BLaER1 (cell line): ENCODE measurements at regions not wholly inside any gene's neighbourhood (a gene's known extent, or its start where the extent isn't known, plus 50 kb on each side); places are given as distances from the start of the nearest gene placed in this dataset.

Source experiments
- H3K27ac ChIP-seq: shearing (Covaris generic); formaldehyde crosslinking; 2 replicates; pipeline ENCODE4 v1.8.1; 2022
- H3K27me3 ChIP-seq: shearing (Covaris generic); formaldehyde crosslinking; 2 replicates; pipeline ENCODE4 v1.8.1; 2022
- H3K36me3 ChIP-seq: shearing (Covaris generic); formaldehyde crosslinking; 2 replicates; pipeline ENCODE4 v1.8.1; 2022
- H3K4me1 ChIP-seq: shearing (Covaris generic); formaldehyde crosslinking; 2 replicates; pipeline ENCODE4 v1.8.1; 2022
- H3K4me2 ChIP-seq: shearing (Covaris generic); formaldehyde crosslinking; 2 replicates; pipeline ENCODE4 v1.8.1; 2022
- H3K4me3 ChIP-seq: shearing (Covaris generic); formaldehyde crosslinking; 2 replicates; pipeline ENCODE4 v1.8.1; 2022
- H3K9ac ChIP-seq: shearing (Covaris generic); formaldehyde crosslinking; 2 replicates; pipeline ENCODE4 v1.8.1; 2022
- H3K9me3 ChIP-seq: shearing (Covaris generic); formaldehyde crosslinking; 2 replicates; pipeline ENCODE4 v1.8.1; 2022
- H4K20me1 ChIP-seq: shearing (Covaris generic); formaldehyde crosslinking; 2 replicates; pipeline ENCODE4 v1.8.1; 2022
- Cebpa-rat ChIP-seq: shearing (Covaris generic); IDR thresholded peaks from 2 replicates; pipeline ENCODE4 v1.8.1; 2022

- Histone ChIP-seq H3K36me3 (no peaks in the 10 kb centered on the region), H3K27ac (no peak overlapping the region), H4K20me1 (no peaks in the 10 kb centered on the region)
Observed at GRCh38 chr1:37125295-37125694, 91.0 kb upstream of the GRIK3 start.

DNA sequence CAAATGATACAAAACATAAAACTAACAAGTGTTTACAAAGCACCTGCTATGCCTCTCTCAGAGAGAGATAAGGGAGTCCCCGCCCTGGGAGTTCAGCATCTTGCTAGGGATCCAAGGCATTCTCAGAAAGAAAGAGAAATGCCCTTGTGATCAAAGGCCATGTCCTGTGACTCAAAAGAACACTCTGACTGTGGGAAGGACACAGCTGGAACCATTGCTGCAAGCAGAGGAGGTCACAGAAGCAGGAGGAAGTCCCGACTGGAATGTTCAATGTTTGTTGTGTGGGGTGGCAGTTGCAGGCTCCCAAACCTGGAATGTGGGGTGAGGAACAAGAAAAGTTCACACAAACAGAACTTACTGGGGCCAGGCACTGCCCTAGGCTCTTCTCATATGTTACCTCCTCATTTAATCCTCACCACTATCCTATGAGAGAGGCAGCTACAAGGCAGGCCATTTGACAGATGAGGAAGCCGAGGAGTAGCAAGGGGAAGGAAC is 93.0 kb upstream of the GRIK3 start:
- no peaks in the 10 kb centered on the region for H3K4me1 ChIP-seq
- no peaks in the 10 kb centered on the region for H4K20me1 ChIP-seq
- H3K27ac ChIP-seq, result no peak overlapping the region
- no peaks in the 10 kb centered on the region for H3K9me3 ChIP-seq
- H3K36me3 ChIP-seq, result no peaks in the 10 kb centered on the region
- no peak for TF ChIP-seq Cebpa-rat
- H3K4me2 ChIP-seq, result no peak overlapping the region
- H3K4me3 ChIP-seq, result no peak overlapping the region
- no peaks in the 10 kb centered on the region for H3K27me3 ChIP-seq
- H3K9ac ChIP-seq, result no peak overlapping the region

More at GRCh38 chr1:37125295-37125694, 91.0 kb upstream of the GRIK3 start:
- no peaks in the 10 kb centered on the region for H3K9me3 ChIP-seq
- no peak overlapping the region for H3K4me2 ChIP-seq
- no peak for TF ChIP-seq Cebpa-rat
- no peaks in the 10 kb centered on the region for H3K27me3 ChIP-seq
- no peak overlapping the region for H3K9ac ChIP-seq
- H3K4me3 ChIP-seq, result no peak overlapping the region
- no peaks in the 10 kb centered on the region for H3K4me1 ChIP-seq

GRCh38 chr1:37128091-37128490 is 93.8 kb upstream of the GRIK3 start:
- TF ChIP-seq Cebpa-rat, result no peak
- no peaks in the 10 kb centered on the region for H3K9me3 ChIP-seq
- no peaks in the 10 kb centered on the region for H3K4me1 ChIP-seq
- no peak overlapping the region for H3K4me2 ChIP-seq
- H3K27me3 ChIP-seq, result no peaks in the 10 kb centered on the region
- H3K36me3 ChIP-seq, result no peaks in the 10 kb centered on the region
- H3K4me3 ChIP-seq, result no peak overlapping the region
- H3K27ac ChIP-seq, result no peak overlapping the region
- no peaks in the 10 kb centered on the region for H4K20me1 ChIP-seq
- no peak overlapping the region for H3K9ac ChIP-seq

DNA sequence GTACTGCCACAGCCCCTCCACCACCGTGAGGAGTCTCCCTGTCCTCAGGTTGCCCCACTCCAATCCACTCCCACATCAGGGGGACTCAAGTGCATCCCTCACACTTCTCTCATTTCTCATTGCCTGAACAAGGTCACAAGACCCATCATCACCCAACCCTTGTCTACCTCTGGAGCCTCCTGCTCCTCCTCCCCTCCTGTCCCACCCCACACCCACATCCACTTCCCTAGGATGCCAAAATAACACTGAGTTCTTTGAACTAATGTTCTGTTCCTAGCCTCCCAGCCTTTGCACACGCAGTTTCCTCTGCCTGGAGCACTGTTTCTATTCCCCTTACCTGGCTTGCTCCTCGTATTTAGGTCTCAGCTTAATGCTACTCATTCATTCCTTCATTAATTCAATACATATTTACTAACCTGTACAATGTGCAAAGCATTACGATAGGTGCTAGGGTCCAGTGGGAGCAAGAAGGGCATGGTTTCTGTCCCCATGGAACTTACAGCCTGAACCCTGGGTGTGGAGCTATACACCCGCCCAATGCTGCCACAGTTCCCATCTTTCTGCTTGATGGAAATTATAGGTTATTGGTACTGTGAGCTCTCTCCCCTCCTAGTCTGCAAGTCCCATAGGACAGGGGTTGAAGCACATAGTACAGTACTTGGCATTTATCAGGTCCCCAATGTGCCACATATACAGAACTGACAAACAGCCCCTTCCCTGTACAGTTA is 96.1 kb upstream of the GRIK3 start:
- TF ChIP-seq Cebpa-rat, result no peak
- no peak overlapping the region for H3K27ac ChIP-seq
- H3K36me3 ChIP-seq, result no peaks in the 10 kb centered on the region
- H3K9me3 ChIP-seq, result no peaks in the 10 kb centered on the region
- no peak overlapping the region for H3K9ac ChIP-seq
- H3K4me1 ChIP-seq, result no peaks in the 10 kb centered on the region
- H3K4me2 ChIP-seq, result no peak overlapping the region
- H3K27me3 ChIP-seq, result no peaks in the 10 kb centered on the region
- H4K20me1 ChIP-seq, result no peaks in the 10 kb centered on the region
- no peak overlapping the region for H3K4me3 ChIP-seq

DNA sequence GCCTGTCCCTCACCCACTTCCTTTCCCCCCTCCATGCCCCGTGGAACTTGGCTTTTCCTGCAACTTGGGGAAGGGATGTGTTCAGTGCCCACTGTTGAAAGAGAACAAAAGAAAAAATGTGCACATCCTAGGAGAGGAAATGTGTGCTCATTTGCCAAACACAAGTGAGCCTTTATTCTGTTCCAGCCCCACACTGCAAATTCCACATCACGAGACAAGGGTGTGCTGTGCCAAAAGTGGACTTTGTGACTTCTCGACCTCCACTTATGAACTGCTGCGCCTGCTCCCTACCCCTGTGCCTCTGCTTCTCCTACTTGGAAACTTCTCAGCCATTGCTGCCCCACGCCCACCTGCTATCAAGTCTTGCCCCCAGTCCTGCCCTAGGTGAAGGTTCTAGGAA is 97.0 kb upstream of the GRIK3 start:
- Histone ChIP-seq H3K9ac (no peak overlapping the region), H3K36me3 (no peaks in the 10 kb centered on the region), H3K27ac (no peak overlapping the region), H3K9me3 (no peaks in the 10 kb centered on the region), H3K4me2 (no peak overlapping the region), H3K27me3 (no peaks in the 10 kb centered on the region), H4K20me1 (no peaks in the 10 kb centered on the region), H3K4me1 (no peaks in the 10 kb centered on the region), H3K4me3 (no peak overlapping the region)
- TF ChIP-seq Cebpa-rat, result no peak

GRCh38 chr1:37133276-37134145 is 99.2 kb upstream of the GRIK3 start:
- Histone ChIP-seq H3K4me2 (no peak overlapping the region), H3K4me3 (no peak overlapping the region), H4K20me1 (no peaks in the 10 kb centered on the region), H3K36me3 (no peaks in the 10 kb centered on the region), H3K27me3 (no peaks in the 10 kb centered on the region), H3K4me1 (no peaks in the 10 kb centered on the region), H3K27ac (no peak overlapping the region), H3K9ac (no peak overlapping the region), H3K9me3 (no peaks in the 10 kb centered on the region)
- TF ChIP-seq Cebpa-rat, result no peak

DNA sequence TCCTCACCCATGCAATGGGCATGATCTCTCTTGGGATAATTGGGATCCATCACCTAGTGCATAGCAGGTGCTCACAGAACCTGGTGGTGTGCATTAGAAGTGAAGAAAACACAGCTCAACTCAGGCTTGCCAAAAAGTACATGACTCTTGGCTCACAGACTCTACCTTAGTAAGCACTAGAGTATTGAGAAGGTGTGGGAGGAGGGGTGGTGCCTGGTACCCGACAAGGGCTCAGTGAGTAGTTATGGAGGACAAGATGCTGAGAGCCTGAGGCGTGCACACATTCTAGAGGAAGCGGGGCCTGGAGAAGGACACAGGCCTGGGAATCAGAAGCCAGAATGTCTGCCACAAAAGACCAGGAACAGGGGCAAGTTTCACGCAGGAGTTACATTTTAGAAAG is 100.3 kb upstream of the GRIK3 start:
- no peak overlapping the region for H3K4me2 ChIP-seq
- H3K27me3 ChIP-seq, result no peaks in the 10 kb centered on the region
- no peak overlapping the region for H3K9ac ChIP-seq
- no peak for TF ChIP-seq Cebpa-rat
- no peak overlapping the region for H3K27ac ChIP-seq
- H3K9me3 ChIP-seq, result no peaks in the 10 kb centered on the region
- no peaks in the 10 kb centered on the region for H4K20me1 ChIP-seq
- H3K4me1 ChIP-seq, result no peaks in the 10 kb centered on the region
- no peaks in the 10 kb centered on the region for H3K36me3 ChIP-seq
- H3K4me3 ChIP-seq, result no peak overlapping the region

DNA sequence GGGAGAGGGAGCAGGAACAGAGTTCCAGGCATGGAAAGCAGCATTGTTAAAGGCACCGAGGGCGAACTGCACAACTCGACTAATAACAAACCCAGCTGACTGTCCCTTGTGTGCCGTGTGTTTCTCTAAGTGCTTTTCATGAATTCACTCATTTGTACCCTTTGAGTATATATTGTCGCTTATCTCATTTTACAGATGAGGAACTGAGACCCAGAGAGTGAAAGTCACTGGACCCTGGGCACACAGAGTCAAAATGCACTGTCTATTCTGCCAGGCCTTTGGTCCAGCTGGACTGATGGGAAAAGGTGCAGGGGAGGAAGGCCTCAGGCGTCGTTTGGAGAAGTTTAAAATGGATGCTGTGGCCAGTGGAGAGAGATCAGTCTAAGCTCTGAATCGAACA is 100.7 kb upstream of the GRIK3 start:
- no peak overlapping the region for H3K27ac ChIP-seq
- no peaks in the 10 kb centered on the region for H4K20me1 ChIP-seq
- H3K4me3 ChIP-seq, result no peak overlapping the region
- H3K36me3 ChIP-seq, result no peaks in the 10 kb centered on the region
- H3K27me3 ChIP-seq, result no peaks in the 10 kb centered on the region
- H3K9me3 ChIP-seq, result no peaks in the 10 kb centered on the region
- H3K9ac ChIP-seq, result no peak overlapping the region
- no peak for TF ChIP-seq Cebpa-rat
- H3K4me1 ChIP-seq, result no peaks in the 10 kb centered on the region
- H3K4me2 ChIP-seq, result no peak overlapping the region

- H3K9ac ChIP-seq, result no peak overlapping the region
- no peak overlapping the region for H3K4me3 ChIP-seq
- no peaks in the 10 kb centered on the region for H3K27me3 ChIP-seq
- H3K4me2 ChIP-seq, result no peak overlapping the region
- H3K4me1 ChIP-seq, result no peaks in the 10 kb centered on the region
- TF ChIP-seq Cebpa-rat, result no peak
- H3K9me3 ChIP-seq, result no peaks in the 10 kb centered on the region
- H3K36me3 ChIP-seq, result no peaks in the 10 kb centered on the region
- no peak overlapping the region for H3K27ac ChIP-seq
- no peaks in the 10 kb centered on the region for H4K20me1 ChIP-seq
Observed at GRCh38 chr1:37137014-37137413, 102.7 kb upstream of the GRIK3 start.

- Histone ChIP-seq H3K27me3 (no peaks in the 10 kb centered on the region), H3K4me3 (no peak overlapping the region), H3K9me3 (no peaks in the 10 kb centered on the region), H3K9ac (no peak overlapping the region), H4K20me1 (no peaks in the 10 kb centered on the region), H3K27ac (no peak overlapping the region), H3K4me2 (no peak overlapping the region), H3K4me1 (no peaks in the 10 kb centered on the region), H3K36me3 (no peaks in the 10 kb centered on the region)
- no peak for TF ChIP-seq Cebpa-rat
Observed at GRCh38 chr1:37137601-37138000, 103.3 kb upstream of the GRIK3 start.
